ENCODE measurements at regions not wholly inside any gene's neighbourhood (a gene's known extent, or its start where the extent isn't known, plus 50 kb on each side); places are given as distances from the start of the nearest gene placed in this dataset.

GRCh38 chr15:45794712-45795439 lies 160.0 kb downstream of the SQOR start:
- Histone ChIP-seq H3K56ac (replicated peaks; ENCODE audit: insufficient read length, low read depth, low read length) (no peak overlapping the region), H3K14ac (ENCODE audit: insufficient read length) (no peak overlapping the region), H4K91ac (replicated peaks; ENCODE audit: insufficient read length, low read length) (no peak overlapping the region), H4K5ac (ENCODE audit: insufficient read length, low read depth, low read length) (no peak overlapping the region), H4K8ac (ENCODE audit: extremely low read depth, insufficient read depth, low read length) (no peak overlapping the region), H3K4me1 (replicated peaks in 1 of 4; ENCODE audit: control insufficient read depth in 3 of 4, insufficient read depth in 4 of 4, low read length in 3 of 4) (no peaks in the 10 kb centered on the region), H2AFZ (ENCODE audit: low read length) (no peak overlapping the region), H2BK15ac (ENCODE audit: low read length) (no peak overlapping the region), H3K36me3 (ENCODE audit: control insufficient read depth in 2 of 4, insufficient read depth in 4 of 4, low read length in 3 of 4) (no peaks in the 10 kb centered on the region), H3K79me2 (ENCODE audit: control insufficient read depth in 1 of 2, insufficient read depth in 2 of 2, low read length in 2 of 2) (no peaks in the 10 kb centered on the region), H3K4me2 (ENCODE audit: insufficient read depth in 1 of 2, low read depth in 2 of 2, low read length in 2 of 2) (no peak overlapping the region), H2BK20ac (ENCODE audit: low read length) (no peak overlapping the region), H3K9ac (replicated peaks in 1 of 4; ENCODE audit: extremely low read depth in 1 of 4, low read depth in 3 of 4, low read length in 3 of 4) (no peak overlapping the region), H3K23me2 (ENCODE audit: low read depth, low read length) (no peaks in the 10 kb centered on the region), H3K27me3 (replicated peaks in 1 of 4; ENCODE audit: control insufficient read depth in 3 of 4, extremely low read depth in 1 of 4, insufficient read depth in 3 of 4, low read length in 3 of 4) (no peaks in the 10 kb centered on the region), H2AK5ac (ENCODE audit: low read depth, low read length) (no peak overlapping the region), H3K79me1 (ENCODE audit: low read depth, low read length) (no peaks in the 10 kb centered on the region), H3K4me3 (ENCODE audit: extremely low read depth in 1 of 4, insufficient read depth in 2 of 4, low read depth in 3 of 4, low read length in 4 of 4) (no peak overlapping the region), H3K18ac (ENCODE audit: extremely low read depth, low read length) (no peak overlapping the region), H3K9me3 (ENCODE audit: insufficient read depth in 2 of 2, low read depth in 1 of 2, low read length in 1 of 2) (no peaks in the 10 kb centered on the region), H3K23ac (ENCODE audit: insufficient read length) (no peak overlapping the region), H3K4ac (replicated peaks; ENCODE audit: insufficient read length, low read depth, low read length) (no peak overlapping the region), H2BK12ac (ENCODE audit: low read depth, low read length) (no peak overlapping the region), H2BK120ac (replicated peaks; ENCODE audit: low read depth, low read length) (no peak overlapping the region), H4K20me1 (replicated peaks in 1 of 2; ENCODE audit: control insufficient read depth in 1 of 2, insufficient read depth in 2 of 2, low read length in 2 of 2) (no peaks in the 10 kb centered on the region), H3K27ac (ENCODE audit: low read depth, low read length) (no peak overlapping the region), H2BK5ac (ENCODE audit: low read depth, low read length) (no peak overlapping the region)
- DNase-seq (ENCODE audit: low read depth in 1 of 2, low spot score in 2 of 2), result no peak
- POLR2A ChIA-PET (ENCODE audit: partially characterized antibody), result no interaction called here
- 91% methylated on average over 6 of the region's 6 CpGs; no CpG with 5 or more reads in 1 of the 2 experiments for WGBS, 2 experiments (ENCODE audit: extremely low coverage in 1 of 2, insufficient coverage in 1 of 2, insufficient read length in 1 of 2, insufficient replicate concordance in 2 of 2, low coverage in 1 of 2, low lambda C conversion rate in 2 of 2, missing lambda C conversion rate in 1 of 2)
- TF ChIP-seq EZH2 (IDR thresholded peaks at IDR 0.05; ENCODE audit: low read depth, low read length, severe bottlenecking), result no peak
- TF ChIP-seq SRF (IDR thresholded peaks at IDR 0.05; ENCODE audit: low read depth, low read length), result no peak
- no peak for TF ChIP-seq KDM4A (IDR thresholded peaks at IDR 0.05; ENCODE audit: low read depth, low read length, severe bottlenecking)
- no peak for TF ChIP-seq EP300 (IDR thresholded peaks at IDR 0.05; ENCODE audit: borderline replicate concordance in 1 of 2, low read depth in 2 of 2, low read length in 2 of 2)
- no peak for TF ChIP-seq USF2 (IDR thresholded peaks at IDR 0.05; ENCODE audit: low read length)
- no peak for TF ChIP-seq ZNF274 (IDR thresholded peaks at IDR 0.05; ENCODE audit: borderline replicate concordance, extremely low read depth, low read length)
- no peak for FAIRE-seq
- CTCF ChIA-PET (ENCODE audit: partially characterized antibody), result interaction anchor here (0.6 to 4.2 kb wide), 42 partner anchors 8 to 515 kb away, joined by 3 to 31 read pairs (median 6); no protein-coding TSS in a partner anchor

All from H1 (cell line).